DOHH2 (cell line): ENCODE measurements at regions not wholly inside any gene's neighbourhood (a gene's known extent, or its start where the extent isn't known, plus 50 kb on each side); places are given as distances from the start of the nearest gene placed in this dataset.

ENCODE experiments used
- CTCF ChIP-seq: fragments of 200-600 bp; sonication (generic); IDR thresholded peaks from one replicate; pipeline ENCODE4 v1.5.1; 2014; ENCODE audit warnings: antibody characterized with exemption, mild to moderate bottlenecking, low read depth, low read length; ENCODE audit not compliant: poor library complexity, severe bottlenecking
- EZH2phosphoT487 ChIP-seq: fragments of 200-600 bp; sonication (generic); IDR thresholded peaks from 2 replicates; pipeline ENCODE4 v1.6.1; 2017; ENCODE audit warnings: borderline replicate concordance, mild to moderate bottlenecking, antibody characterized with exemption, low read length, moderate library complexity, mixed read lengths

GRCh38 chr6:156645097-156645496, 132.1 kb upstream of the ARID1B start:
- no peak for TF ChIP-seq CTCF
- no peak for TF ChIP-seq EZH2phosphoT487
